HG03432 (cell line): ENCODE measurements at regions not wholly inside any gene's neighbourhood (a gene's known extent, or its start where the extent isn't known, plus 50 kb on each side); places are given as distances from the start of the nearest gene placed in this dataset.
"Not testable (repeated sequence)": the region's sequence is repeated elsewhere in the genome, so short reads cannot be mapped to it uniquely, and the experiment has no call there.

Experiments
- ATAC-seq: cut with Tn5 transposase; IDR thresholded peaks from one replicate; pipeline ENCODE4 v1.9.1; 2021; ENCODE audit warnings: mild to moderate bottlenecking, moderate library complexity; ENCODE audit not compliant: unreplicated experiment

DNA sequence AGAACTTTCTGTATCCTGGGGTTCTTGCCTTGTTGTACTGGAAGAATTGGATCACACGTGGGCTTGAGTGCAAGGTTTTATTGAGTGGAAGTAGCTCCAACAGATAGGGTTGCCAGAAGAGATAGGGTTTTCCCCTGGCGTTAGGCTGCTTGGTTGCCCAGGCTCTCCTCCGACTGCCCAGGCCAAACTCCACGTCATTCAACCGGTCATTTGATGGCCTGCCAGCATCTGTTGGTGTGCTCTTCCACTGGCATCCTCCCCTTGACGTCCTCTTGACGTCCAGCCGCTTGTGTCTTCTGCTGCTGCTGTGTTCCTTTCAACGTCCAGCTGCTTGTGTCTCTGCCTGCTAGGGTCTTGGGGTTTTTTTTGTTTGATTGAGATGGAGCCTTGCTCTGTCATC, 111.2 kb upstream of the XIST start:
- no peak for ATAC-seq

DNA sequence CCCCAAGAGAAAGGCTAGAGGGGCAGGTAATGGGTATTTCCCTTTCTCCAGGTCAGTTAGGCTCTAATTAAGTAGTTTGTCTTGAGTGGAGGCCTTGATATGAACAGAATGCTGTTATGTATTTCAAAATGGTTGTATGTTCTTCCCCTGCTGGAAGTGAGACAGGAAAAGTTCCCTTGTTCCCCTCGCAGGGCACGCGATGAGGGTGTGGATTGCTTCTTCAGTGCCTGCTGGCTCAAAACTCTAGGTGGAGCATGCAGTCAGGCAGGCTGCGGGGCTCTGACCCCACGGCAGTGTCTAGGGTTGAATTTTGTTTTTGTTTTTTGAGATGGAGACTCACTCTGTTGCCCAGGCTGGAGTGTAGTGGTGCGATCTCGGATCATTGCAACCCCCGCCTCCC, 110.4 kb upstream of the XIST start:
- no peak for ATAC-seq

- ATAC-seq = not testable (repeated sequence)
These were observed 109.4 kb upstream of the XIST start for GRCh38 chrX:73961867-73962266.

DNA sequence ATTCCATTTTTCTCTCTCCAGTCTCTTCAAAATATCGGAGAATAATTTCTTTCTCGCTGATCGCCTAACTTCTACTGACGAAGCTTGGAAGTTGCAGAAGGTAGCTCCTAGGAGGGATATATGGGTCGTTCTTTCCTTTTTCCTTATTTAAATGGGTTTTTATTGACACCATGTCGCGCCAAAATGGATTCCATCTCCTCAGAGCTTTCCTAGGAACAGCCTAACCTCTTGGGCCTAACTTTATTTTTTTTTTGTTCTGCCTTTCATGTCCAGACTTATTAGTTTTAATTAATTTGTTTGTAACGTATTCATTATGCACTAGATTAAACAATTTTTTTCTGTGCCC, 92.0 kb upstream of the XIST start:
- peak; percentile 5 for ATAC-seq

DNA sequence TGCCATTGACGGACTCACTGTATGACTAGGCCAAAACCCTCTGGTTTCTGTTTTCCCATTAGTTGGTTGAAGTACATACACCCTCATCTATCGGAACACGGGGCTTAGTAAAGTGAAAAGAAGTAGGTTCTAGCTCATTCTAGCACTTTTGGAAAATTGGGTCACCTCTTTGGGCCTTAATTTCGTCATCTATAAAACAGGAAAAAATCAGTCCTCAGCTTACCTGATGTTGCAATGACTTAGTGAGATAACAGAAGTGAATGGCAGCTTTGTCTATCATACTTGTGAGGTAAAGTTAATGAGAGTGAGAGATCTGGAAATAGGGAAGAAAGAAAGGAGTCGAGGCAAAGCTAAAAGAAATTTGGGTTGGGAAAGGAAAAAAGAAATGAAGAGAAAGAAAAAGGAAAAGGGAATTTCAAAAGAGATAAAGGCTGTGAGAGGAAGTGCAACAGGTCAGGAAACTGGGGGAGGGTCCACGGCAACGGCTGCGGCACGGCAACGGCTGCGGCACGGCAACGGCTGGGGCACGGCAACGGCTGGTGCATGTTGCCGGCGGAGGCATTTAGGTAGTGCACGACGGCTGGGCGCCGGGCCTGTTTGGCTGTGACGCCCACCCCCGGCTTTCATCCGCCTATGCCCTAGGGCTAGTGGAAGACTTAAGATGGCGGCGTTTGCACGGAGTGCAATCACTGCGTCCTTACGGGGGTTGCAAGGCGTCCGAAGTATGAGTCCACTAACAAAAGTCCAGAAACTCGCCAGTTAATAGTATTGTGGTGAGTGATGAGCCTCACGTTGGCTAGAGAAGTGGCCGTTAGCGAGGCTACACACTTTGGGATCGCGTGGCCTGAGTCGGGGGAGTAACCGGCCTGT, 91.4 kb upstream of the XIST start:
- ATAC-seq = peak; percentile 97

- no peak for ATAC-seq
These were observed 88.5 kb upstream of the XIST start for GRCh38 chrX:73940893-73941470.

DNA sequence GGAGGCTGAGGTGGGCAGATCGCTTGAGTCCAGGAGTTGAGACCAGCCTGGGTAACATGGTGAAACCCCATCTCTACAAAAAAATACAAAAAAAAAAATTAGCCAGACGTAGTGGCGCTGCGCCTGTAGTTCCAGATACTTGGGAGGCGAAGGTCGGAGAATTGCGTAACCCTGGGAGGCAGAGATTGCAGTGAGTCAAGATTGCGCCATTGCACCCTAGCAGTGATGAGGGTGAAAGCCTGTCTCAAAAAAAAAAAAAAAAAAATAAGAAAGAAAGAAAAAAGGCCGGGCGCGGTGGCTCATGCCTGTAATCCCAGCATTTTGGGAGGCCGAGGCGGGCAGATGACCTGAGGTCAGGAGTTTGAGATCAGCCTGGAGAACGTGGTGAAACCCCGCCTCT, 85.3 kb upstream of the XIST start:
- ATAC-seq = not testable (repeated sequence)

- ATAC-seq = no peak
These were observed 80.0 kb upstream of the XIST start for GRCh38 chrX:73932522-73932921.

DNA sequence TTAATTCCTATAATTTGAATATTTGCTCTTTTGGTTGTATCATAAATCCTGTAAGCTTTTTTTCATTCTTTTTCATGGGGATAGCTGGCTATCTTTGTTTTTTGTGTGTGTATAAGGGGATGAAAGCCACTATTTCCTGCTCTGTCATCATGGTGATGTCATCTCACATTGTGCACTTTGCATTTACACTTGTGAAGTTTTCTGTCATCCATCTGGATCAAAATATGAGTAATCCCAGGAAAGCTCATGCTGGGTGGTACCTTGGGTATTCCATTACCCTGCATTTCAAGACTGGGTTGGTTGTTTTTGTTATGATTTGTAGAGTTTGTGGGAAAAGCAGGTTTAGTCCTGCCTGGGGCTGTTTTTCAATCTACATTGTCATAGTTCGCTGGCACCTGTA, 77.8 kb upstream of the XIST start:
- ATAC-seq = no peak

DNA sequence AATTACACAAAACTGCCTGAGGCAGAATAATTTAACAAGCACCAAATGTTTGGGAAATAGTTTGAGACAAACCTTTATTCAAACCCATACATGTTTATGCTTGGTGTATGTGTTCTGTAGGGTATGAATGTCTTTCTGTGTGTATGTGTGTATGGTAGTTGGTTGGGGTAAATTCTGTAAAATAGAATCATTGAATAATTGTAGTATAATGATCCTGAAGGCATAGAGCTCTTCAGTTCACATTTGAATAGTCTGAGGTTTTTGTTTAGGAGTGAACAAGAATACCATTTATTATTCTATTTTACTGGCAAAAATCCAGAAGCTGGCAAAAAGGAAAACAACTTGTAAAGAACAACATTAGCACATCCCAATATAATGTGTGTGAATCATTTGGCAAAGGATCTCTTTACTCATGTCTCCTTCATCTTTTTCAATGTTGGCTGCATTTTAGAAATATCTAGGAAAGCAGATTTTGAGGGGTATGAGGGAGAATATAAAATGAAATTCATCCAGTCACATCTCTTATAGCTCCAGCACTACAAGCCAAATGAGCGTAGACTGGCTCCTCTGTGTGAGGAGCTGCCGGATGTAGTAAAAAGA, 70.4 kb upstream of the XIST start:
- ATAC-seq = no peak

GRCh38 chrX:73916931-73917667, 64.6 kb upstream of the XIST start:
- no peak for ATAC-seq

- no peak for ATAC-seq
These were observed 64.0 kb upstream of the XIST start for GRCh38 chrX:73916489-73916888.

DNA sequence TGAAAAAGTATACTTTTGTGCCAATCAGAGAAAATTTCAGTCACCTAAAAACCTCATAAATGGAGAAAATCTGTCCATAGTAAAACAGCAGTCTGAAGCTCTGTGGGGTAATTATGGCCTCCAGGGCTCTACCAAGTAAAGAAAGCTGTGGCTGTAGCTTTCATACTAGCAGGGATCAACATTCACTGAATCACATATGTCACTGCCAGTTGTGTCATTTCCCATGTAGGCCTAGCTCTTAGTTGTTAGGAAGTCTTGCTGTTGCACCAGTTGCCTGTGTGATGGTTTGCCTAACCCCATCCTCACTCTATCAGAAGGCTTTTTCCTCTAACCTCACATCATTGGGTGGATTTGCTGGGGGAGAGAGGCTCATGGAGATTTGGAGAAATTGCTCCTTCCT, 62.3 kb upstream of the XIST start:
- not testable (repeated sequence) for ATAC-seq

- no peak for ATAC-seq
These were observed 61.1 kb upstream of the XIST start for GRCh38 chrX:73913580-73913979.

GRCh38 chrX:73911946-73912345, 59.4 kb upstream of the XIST start:
- not testable (repeated sequence) for ATAC-seq

DNA sequence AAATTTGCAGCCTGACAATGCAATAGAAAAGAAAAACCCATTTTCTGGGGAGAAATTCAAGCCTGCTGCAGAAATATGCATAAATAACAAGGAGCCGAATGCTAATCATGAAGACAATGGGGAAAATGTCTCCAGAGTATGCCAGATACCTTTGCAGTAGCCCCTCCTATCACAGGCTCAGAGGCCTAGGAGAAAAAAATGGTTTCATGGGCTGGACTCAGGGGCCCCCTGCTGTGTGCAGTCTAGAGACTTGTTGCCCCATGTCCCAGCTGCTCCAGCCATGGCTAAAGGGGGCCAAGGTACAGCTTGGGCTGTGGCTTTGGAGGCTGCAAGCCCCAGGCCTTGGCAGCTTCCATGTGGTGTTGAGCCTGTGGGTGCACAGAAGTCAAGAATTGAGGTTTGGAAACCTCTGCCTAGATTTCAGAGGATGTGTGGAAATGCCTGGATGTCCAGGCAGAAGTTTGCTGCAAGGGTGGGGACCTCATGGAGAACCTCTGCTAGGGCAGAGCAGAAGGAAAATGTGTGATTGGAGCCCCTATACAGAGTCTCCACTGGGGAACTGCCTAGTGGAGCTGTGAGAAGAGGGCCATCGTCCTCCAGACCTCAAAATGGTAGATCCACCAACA, 53.3 kb upstream of the XIST start:
- ATAC-seq = not testable (repeated sequence)

DNA sequence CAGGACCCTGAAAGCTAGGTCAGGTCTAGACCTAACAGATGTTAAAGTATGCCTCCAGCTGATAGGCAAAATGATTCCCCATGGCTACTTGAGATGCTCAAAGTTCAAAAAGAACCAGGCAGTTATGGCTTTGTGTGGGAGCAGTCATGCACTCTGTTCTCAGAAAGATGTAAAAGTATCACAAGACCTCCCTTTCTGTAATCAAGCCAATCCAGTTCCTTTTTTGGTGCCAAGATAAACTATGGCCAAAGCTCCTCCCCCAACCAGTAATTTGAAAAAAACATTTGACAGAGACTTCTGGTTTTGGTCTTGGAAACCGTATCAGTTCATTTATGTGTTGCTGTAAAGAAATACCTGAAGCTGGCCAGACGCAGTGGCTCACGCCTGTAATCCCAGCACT, 51.4 kb upstream of the XIST start:
- no peak for ATAC-seq
